ENCODE measurements at regions not wholly inside any gene's neighbourhood (a gene's known extent, or its start where the extent isn't known, plus 50 kb on each side); places are given as distances from the start of the nearest gene placed in this dataset.

DNA sequence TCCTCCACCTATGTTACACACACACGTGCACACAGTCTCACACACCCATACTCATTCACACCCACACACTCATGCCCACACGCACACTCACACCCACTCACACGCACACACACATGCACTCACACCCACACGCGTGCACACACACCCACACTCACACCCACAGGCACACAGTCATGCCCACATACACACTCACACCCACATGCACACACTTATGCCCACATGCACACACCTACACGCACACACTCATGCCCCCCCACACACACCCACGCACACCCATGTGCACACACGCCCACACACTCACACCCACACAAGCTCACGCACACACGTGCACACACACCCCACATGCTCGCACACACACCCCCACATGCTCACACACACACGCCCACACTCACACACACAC is 140.0 kb downstream of the F11 start:
- TF ChIP-seq TAF1 (IDR thresholded peaks at IDR 0.05; ENCODE audit: low read depth): no peak
- no peak for TF ChIP-seq ZBTB7A (IDR thresholded peaks at IDR 0.05; ENCODE audit: low read depth)
- no peak for TF ChIP-seq YY1 (IDR thresholded peaks at IDR 0.05; ENCODE audit: low read depth)
